A549 (cell line): ENCODE measurements at regions not wholly inside any gene's neighbourhood (a gene's known extent, or its start where the extent isn't known, plus 50 kb on each side); places are given as distances from the start of the nearest gene placed in this dataset.

Experiments
- POLR2A ChIP-seq: IDR thresholded peaks from 2 replicates; pipeline ENCODE4 v1.6.1; 2012; ENCODE audit warnings: mild to moderate bottlenecking, low read length
- TF ChIP-seq, protein P1 (sequence below): fragments of >200 bp; sonication (Bioruptor Twin); formaldehyde crosslinking; IDR thresholded peaks from 3 replicates; pipeline ENCODE4 v1.5.1; 2016
- TF ChIP-seq, protein P2 (sequence below): fragments of >200 bp; sonication (Bioruptor Twin); formaldehyde crosslinking; IDR thresholded peaks from 2 replicates; pipeline ENCODE4 v1.6.1; 2016

DNA sequence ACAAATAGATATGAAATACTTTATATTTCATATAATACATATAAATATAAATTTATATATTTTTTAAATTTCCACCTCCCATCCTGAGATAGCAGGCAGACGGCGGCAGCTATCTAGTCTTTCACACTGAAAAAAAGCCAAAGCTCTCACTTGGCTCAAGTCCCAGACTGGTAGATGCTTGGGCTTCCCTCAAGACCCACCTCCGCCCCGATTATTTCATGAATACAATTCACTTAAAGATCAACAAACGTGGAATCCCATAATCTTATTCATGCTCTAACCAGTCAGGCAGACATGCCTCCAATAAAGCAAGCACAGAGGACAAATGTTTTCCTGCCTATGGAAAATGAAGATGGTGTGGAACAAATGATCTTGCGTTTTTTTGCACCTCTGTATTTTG lies 275.9 kb upstream of the NR2F2 start:
- no peak for TF ChIP-seq POLR2A
- TF ChIP-seq, protein P1, sequence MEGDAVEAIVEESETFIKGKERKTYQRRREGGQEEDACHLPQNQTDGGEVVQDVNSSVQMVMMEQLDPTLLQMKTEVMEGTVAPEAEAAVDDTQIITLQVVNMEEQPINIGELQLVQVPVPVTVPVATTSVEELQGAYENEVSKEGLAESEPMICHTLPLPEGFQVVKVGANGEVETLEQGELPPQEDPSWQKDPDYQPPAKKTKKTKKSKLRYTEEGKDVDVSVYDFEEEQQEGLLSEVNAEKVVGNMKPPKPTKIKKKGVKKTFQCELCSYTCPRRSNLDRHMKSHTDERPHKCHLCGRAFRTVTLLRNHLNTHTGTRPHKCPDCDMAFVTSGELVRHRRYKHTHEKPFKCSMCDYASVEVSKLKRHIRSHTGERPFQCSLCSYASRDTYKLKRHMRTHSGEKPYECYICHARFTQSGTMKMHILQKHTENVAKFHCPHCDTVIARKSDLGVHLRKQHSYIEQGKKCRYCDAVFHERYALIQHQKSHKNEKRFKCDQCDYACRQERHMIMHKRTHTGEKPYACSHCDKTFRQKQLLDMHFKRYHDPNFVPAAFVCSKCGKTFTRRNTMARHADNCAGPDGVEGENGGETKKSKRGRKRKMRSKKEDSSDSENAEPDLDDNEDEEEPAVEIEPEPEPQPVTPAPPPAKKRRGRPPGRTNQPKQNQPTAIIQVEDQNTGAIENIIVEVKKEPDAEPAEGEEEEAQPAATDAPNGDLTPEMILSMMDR: no peak
- TF ChIP-seq, protein P2, sequence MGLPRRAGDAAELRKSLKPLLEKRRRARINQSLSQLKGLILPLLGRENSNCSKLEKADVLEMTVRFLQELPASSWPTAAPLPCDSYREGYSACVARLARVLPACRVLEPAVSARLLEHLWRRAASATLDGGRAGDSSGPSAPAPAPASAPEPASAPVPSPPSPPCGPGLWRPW: no peak
